Astrocyte (in vitro differentiated cells and primary cell): ENCODE measurements at regions not wholly inside any gene's neighbourhood (a gene's known extent, or its start where the extent isn't known, plus 50 kb on each side); places are given as distances from the start of the nearest gene placed in this dataset.

Experiments used
- DNase-seq: peaks from one replicate; pipeline ENCODE4 v3.0.0-alpha.2; 2010; ENCODE audit warnings: low read depth
- FAIRE-seq: peaks from 2 replicates; lab custom pipeline; 2011; peaks lifted over from hg19 to GRCh38; lab: Jason Lieb, UNC
- H2AFZ ChIP-seq: 2 replicates; pipeline ENCODE4 v1.6.0; 2012; ENCODE audit warnings: low read depth, low read length, inconsistent platforms
- H3K27ac ChIP-seq: 2 replicates; pipeline ENCODE4 v1.5.1; 2011; ENCODE audit warnings: low read depth, low read length, inconsistent platforms
- H3K27me3 ChIP-seq: 2 replicates; pipeline ENCODE4 v1.6.0; 2011; ENCODE audit warnings: low read length, inconsistent platforms; ENCODE audit not compliant: insufficient read depth
- H3K36me3 ChIP-seq: 2 replicates; pipeline ENCODE4 v1.5.1; 2011; ENCODE audit warnings: low read length, inconsistent platforms; ENCODE audit not compliant: insufficient read depth
- H3K4me1 ChIP-seq: 2 replicates; pipeline ENCODE4 v1.5.1; 2011; ENCODE audit warnings: low read length, inconsistent platforms; ENCODE audit not compliant: insufficient read depth
- H3K4me2 ChIP-seq: 2 replicates; pipeline ENCODE4 v1.6.0; 2012; ENCODE audit warnings: low read length, inconsistent platforms
- H3K4me3 ChIP-seq: 2 replicates; pipeline ENCODE4 v1.5.1; 2011; ENCODE audit warnings: low read depth, mild to moderate bottlenecking, low read length, inconsistent platforms; ENCODE audit not compliant: insufficient read depth
- H3K79me2 ChIP-seq: 2 replicates; pipeline ENCODE4 v1.6.0; 2012; ENCODE audit warnings: mild to moderate bottlenecking, low read length, inconsistent platforms; ENCODE audit not compliant: insufficient read depth
- H3K9ac ChIP-seq: 2 replicates; pipeline ENCODE4 v1.6.0; 2012; ENCODE audit warnings: mild to moderate bottlenecking, low read length, inconsistent platforms
- H3K9me3 ChIP-seq: 2 replicates; pipeline ENCODE4 v1.5.1; 2012; ENCODE audit warnings: low read depth, mild to moderate bottlenecking, low read length, inconsistent platforms; ENCODE audit not compliant: insufficient read depth
- H4K20me1 ChIP-seq: 2 replicates; pipeline ENCODE4 v1.6.0; 2012; ENCODE audit warnings: low read length, inconsistent platforms; ENCODE audit not compliant: insufficient read depth
- H3K27ac Mint-ChIP-seq: one replicate; pipeline ENCODE4 v1.8.0; 2021; ENCODE audit warnings: mild to moderate bottlenecking, mixed read lengths; ENCODE audit not compliant: unreplicated experiment
- H3K27me3 Mint-ChIP-seq: one replicate; pipeline ENCODE4 v1.8.0; 2021; ENCODE audit warnings: low read depth, mixed read lengths; ENCODE audit not compliant: unreplicated experiment
- H3K36me3 Mint-ChIP-seq: one replicate; pipeline ENCODE4 v1.8.0; 2021; ENCODE audit warnings: low read depth, mixed read lengths; ENCODE audit not compliant: unreplicated experiment
- H3K4me1 Mint-ChIP-seq: one replicate; pipeline ENCODE4 v1.8.0; 2021; ENCODE audit warnings: low read depth, mixed read lengths; ENCODE audit not compliant: unreplicated experiment
- H3K4me3 Mint-ChIP-seq: one replicate; pipeline ENCODE4 v1.8.0; 2021; ENCODE audit warnings: mild to moderate bottlenecking, moderate library complexity, mixed read lengths; ENCODE audit not compliant: unreplicated experiment
- H3K9me3 Mint-ChIP-seq: one replicate; pipeline ENCODE4 v1.8.0; 2021; ENCODE audit warnings: mild to moderate bottlenecking, mixed read lengths; ENCODE audit not compliant: unreplicated experiment
- CTCF ChIP-seq: IDR thresholded peaks from 2 replicates; pipeline ENCODE4 v1.5.1; 2011; ENCODE audit warnings: low read depth, mild to moderate bottlenecking, inconsistent platforms, low read length, moderate library complexity; ENCODE audit not compliant: insufficient read depth
- EZH2 ChIP-seq: IDR thresholded peaks from 2 replicates; pipeline ENCODE4 v1.6.1; 2012; ENCODE audit warnings: mild to moderate bottlenecking, low read length, inconsistent platforms; ENCODE audit not compliant: insufficient read depth

- TF ChIP-seq EZH2: no peak
- no peak for TF ChIP-seq CTCF
- H3K9me3 Mint-ChIP-seq: no peaks in the 10 kb centered on the region
- DNase-seq: no peak
- H3K27ac Mint-ChIP-seq: no peak overlapping the region
- Histone ChIP-seq H3K9me3 (peaks cover 3% of the 10 kb centered on the region), H3K4me2 (no peak overlapping the region), H4K20me1 (no peaks in the 10 kb centered on the region), H3K9ac (no peak overlapping the region), H2AFZ (no peak overlapping the region), H3K79me2 (no peaks in the 10 kb centered on the region), H3K27ac (no peak overlapping the region), H3K4me1 (no peaks in the 10 kb centered on the region), H3K27me3 (no peaks in the 10 kb centered on the region), H3K36me3 (no peaks in the 10 kb centered on the region), H3K4me3 (no peak overlapping the region)
- H3K27me3 Mint-ChIP-seq: no peaks in the 10 kb centered on the region
- no peak overlapping the region for H3K4me3 Mint-ChIP-seq
- H3K4me1 Mint-ChIP-seq: peaks cover 8% of the 10 kb centered on the region
- H3K36me3 Mint-ChIP-seq: no peaks in the 10 kb centered on the region
- no peak for FAIRE-seq
Observed at GRCh38 chr10:2076528-2076927, 339.2 kb upstream of the ADARB2 start.

- Mint-ChIP-seq H3K27ac (no peak overlapping the region), H3K4me3 (no peak overlapping the region), H3K4me1 (no peaks in the 10 kb centered on the region), H3K27me3 (peaks cover 6% of the 10 kb centered on the region), H3K36me3 (no peaks in the 10 kb centered on the region), H3K9me3 (peaks cover 4% of the 10 kb centered on the region)
- Histone ChIP-seq H3K4me1 (no peaks in the 10 kb centered on the region), H3K27me3 (no peaks in the 10 kb centered on the region), H3K36me3 (no peaks in the 10 kb centered on the region), H3K9me3 (peaks cover 4% of the 10 kb centered on the region), H3K4me2 (no peak overlapping the region), H3K79me2 (no peaks in the 10 kb centered on the region), H4K20me1 (no peaks in the 10 kb centered on the region), H3K4me3 (no peak overlapping the region), H2AFZ (no peak overlapping the region), H3K27ac (no peak overlapping the region), H3K9ac (no peak overlapping the region)
- no peak for FAIRE-seq
- DNase-seq: no peak
- TF ChIP-seq EZH2 (no peak), CTCF (no peak)
Observed at GRCh38 chr10:2067015-2067414, 329.7 kb upstream of the ADARB2 start.

GRCh38 chr10:2054728-2055127 lies 317.4 kb upstream of the ADARB2 start:
- H3K27me3 ChIP-seq: no peaks in the 10 kb centered on the region
- no peaks in the 10 kb centered on the region for H3K4me1 Mint-ChIP-seq
- H3K79me2 ChIP-seq: no peaks in the 10 kb centered on the region
- H2AFZ ChIP-seq: no peak overlapping the region
- no peak overlapping the region for H3K4me3 Mint-ChIP-seq
- no peak overlapping the region for H3K4me3 ChIP-seq
- no peaks in the 10 kb centered on the region for H3K36me3 ChIP-seq
- no peaks in the 10 kb centered on the region for H3K36me3 Mint-ChIP-seq
- no peak overlapping the region for H3K9ac ChIP-seq
- H3K4me1 ChIP-seq: no peaks in the 10 kb centered on the region
- no peak overlapping the region for H3K27ac Mint-ChIP-seq
- H3K4me2 ChIP-seq: no peak overlapping the region
- H4K20me1 ChIP-seq: no peaks in the 10 kb centered on the region
- peaks cover 3% of the 10 kb centered on the region for H3K9me3 Mint-ChIP-seq
- no peak overlapping the region for H3K27ac ChIP-seq
- FAIRE-seq: no peak
- peaks cover 5% of the 10 kb centered on the region for H3K27me3 Mint-ChIP-seq
- DNase-seq: no peak
- no peak for TF ChIP-seq CTCF
- TF ChIP-seq EZH2: no peak
- no peaks in the 10 kb centered on the region for H3K9me3 ChIP-seq
